ENCODE measurements at regions not wholly inside any gene's neighbourhood (a gene's known extent, or its start where the extent isn't known, plus 50 kb on each side); places are given as distances from the start of the nearest gene placed in this dataset.
"Not testable (repeated sequence)": the region's sequence is repeated elsewhere in the genome, so short reads cannot be mapped to it uniquely, and the experiment has no call there.

GRCh38 chr5:67771221-67771620 is 444.3 kb upstream of the PIK3R1 start:
- in situ Hi-C loops (cut with HindIII; ENCODE audit: low sequenced_read_pairs) = no loop called here
- no peak overlapping the region for H3K4me3 ChIP-seq (ENCODE audit: low read depth, low read length)
- no peak for DNase-seq (ENCODE audit: low read depth)
- no peak for TF ChIP-seq CTCF (IDR thresholded peaks at IDR 0.05; ENCODE audit: low read depth, low read length, missing control alignments)

- DNase-seq (ENCODE audit: low read depth) = no peak
- in situ Hi-C loops (cut with HindIII; ENCODE audit: low sequenced_read_pairs) = no loop called here
- H3K4me3 ChIP-seq (ENCODE audit: low read depth, low read length) = no peak overlapping the region
- TF ChIP-seq CTCF (IDR thresholded peaks at IDR 0.05; ENCODE audit: low read depth, low read length, missing control alignments) = no peak
Measured at GRCh38 chr5:67770431-67771025, 445.0 kb upstream of the PIK3R1 start.

GRCh38 chr5:67765697-67766096 is 449.9 kb upstream of the PIK3R1 start:
- TF ChIP-seq CTCF (IDR thresholded peaks at IDR 0.05; ENCODE audit: low read depth, low read length, missing control alignments) = no peak
- in situ Hi-C loops (cut with HindIII; ENCODE audit: low sequenced_read_pairs) = no loop called here
- no peak for DNase-seq (ENCODE audit: low read depth)
- H3K4me3 ChIP-seq (ENCODE audit: low read depth, low read length) = no peak overlapping the region

GRCh38 chr5:67757771-67758170 is 457.8 kb upstream of the PIK3R1 start:
- in situ Hi-C loops (cut with HindIII; ENCODE audit: low sequenced_read_pairs); H3K4me3 ChIP-seq (ENCODE audit: low read depth, low read length); DNase-seq (ENCODE audit: low read depth): not testable (repeated sequence)

GRCh38 chr5:67752357-67752708 is 463.2 kb upstream of the PIK3R1 start:
- H3K4me3 ChIP-seq (ENCODE audit: low read depth, low read length) = no peak overlapping the region
- no peak for DNase-seq (ENCODE audit: low read depth)
- in situ Hi-C loops (cut with HindIII; ENCODE audit: low sequenced_read_pairs) = no loop called here
- TF ChIP-seq CTCF (IDR thresholded peaks at IDR 0.05; ENCODE audit: low read depth, low read length, missing control alignments) = no peak

GRCh38 chr5:67748165-67748690 is 467.3 kb upstream of the PIK3R1 start:
- no peak for TF ChIP-seq CTCF (IDR thresholded peaks at IDR 0.05; ENCODE audit: low read depth, low read length, missing control alignments)
- no peak overlapping the region for H3K4me3 ChIP-seq (ENCODE audit: low read depth, low read length)
- no peak for DNase-seq (ENCODE audit: low read depth)
- in situ Hi-C loops (cut with HindIII; ENCODE audit: low sequenced_read_pairs) = no loop called here

GRCh38 chr5:67747096-67747495 is 468.5 kb upstream of the PIK3R1 start:
- DNase-seq (ENCODE audit: low read depth) = no peak
- TF ChIP-seq CTCF (IDR thresholded peaks at IDR 0.05; ENCODE audit: low read depth, low read length, missing control alignments) = no peak
- H3K4me3 ChIP-seq (ENCODE audit: low read depth, low read length) = no peak overlapping the region
- in situ Hi-C loops (cut with HindIII; ENCODE audit: low sequenced_read_pairs) = no loop called here

GRCh38 chr5:67746608-67747007 is 468.9 kb upstream of the PIK3R1 start:
- H3K4me3 ChIP-seq (ENCODE audit: low read depth, low read length); DNase-seq (ENCODE audit: low read depth); in situ Hi-C loops (cut with HindIII; ENCODE audit: low sequenced_read_pairs): not testable (repeated sequence)
